VCaP (cell line): ENCODE measurements at regions not wholly inside any gene's neighbourhood (a gene's known extent, or its start where the extent isn't known, plus 50 kb on each side); places are given as distances from the start of the nearest gene placed in this dataset.

ENCODE experiments used
- H3K27ac ChIP-seq: fragments of 450-650 bp; 2 replicates; pipeline ENCODE4 v1.5.1; 2017
- TF ChIP-seq, protein P1 (sequence below): fragments of 450-650 bp; conservative IDR thresholded peaks from 2 replicates; pipeline ENCODE4 v1.5.1; 2017; ENCODE audit warnings: mild to moderate bottlenecking, moderate library complexity

DNA sequence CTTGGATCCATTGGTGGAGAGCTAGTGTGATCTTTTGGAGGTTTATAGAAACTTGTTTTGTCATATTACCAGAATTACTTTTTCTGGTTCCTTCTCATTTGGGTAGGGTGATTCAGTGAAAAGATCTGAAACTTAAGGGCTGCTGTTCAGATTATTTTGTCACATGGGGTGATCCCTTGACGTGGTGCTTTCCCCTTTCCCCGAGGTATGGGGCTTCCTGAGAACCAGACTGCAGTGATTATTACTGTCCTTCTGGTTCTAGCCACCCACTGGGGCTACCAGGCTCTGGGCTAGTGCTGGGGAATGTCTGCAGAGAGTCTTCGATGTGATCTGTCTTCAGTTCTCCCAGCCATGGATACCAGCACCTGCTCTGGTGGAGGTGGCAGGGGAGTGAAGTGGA lies 1030.0 kb downstream of the GRM8 start:
- TF ChIP-seq, protein P1, sequence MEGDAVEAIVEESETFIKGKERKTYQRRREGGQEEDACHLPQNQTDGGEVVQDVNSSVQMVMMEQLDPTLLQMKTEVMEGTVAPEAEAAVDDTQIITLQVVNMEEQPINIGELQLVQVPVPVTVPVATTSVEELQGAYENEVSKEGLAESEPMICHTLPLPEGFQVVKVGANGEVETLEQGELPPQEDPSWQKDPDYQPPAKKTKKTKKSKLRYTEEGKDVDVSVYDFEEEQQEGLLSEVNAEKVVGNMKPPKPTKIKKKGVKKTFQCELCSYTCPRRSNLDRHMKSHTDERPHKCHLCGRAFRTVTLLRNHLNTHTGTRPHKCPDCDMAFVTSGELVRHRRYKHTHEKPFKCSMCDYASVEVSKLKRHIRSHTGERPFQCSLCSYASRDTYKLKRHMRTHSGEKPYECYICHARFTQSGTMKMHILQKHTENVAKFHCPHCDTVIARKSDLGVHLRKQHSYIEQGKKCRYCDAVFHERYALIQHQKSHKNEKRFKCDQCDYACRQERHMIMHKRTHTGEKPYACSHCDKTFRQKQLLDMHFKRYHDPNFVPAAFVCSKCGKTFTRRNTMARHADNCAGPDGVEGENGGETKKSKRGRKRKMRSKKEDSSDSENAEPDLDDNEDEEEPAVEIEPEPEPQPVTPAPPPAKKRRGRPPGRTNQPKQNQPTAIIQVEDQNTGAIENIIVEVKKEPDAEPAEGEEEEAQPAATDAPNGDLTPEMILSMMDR, result no peak
- no peak overlapping the region for H3K27ac ChIP-seq

DNA sequence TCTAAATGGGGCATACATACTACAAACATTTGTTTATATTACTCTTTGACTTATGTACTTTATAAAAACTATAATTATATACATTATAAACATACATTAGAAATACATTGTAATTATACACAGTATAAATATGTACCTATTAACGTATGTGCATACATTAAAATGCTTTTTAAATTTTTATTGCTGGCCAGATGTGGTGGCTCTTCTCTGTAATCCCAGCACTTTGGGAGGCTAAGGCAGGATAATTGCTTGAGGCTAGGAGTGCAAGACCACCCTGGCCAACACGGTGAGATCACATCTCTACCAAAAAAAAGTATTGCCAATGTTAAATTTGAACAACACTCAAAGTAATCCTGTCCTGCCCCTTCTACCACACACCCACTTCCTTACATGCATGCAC lies 1037.0 kb downstream of the GRM8 start:
- TF ChIP-seq, protein P1, result no peak
- no peak overlapping the region for H3K27ac ChIP-seq

DNA sequence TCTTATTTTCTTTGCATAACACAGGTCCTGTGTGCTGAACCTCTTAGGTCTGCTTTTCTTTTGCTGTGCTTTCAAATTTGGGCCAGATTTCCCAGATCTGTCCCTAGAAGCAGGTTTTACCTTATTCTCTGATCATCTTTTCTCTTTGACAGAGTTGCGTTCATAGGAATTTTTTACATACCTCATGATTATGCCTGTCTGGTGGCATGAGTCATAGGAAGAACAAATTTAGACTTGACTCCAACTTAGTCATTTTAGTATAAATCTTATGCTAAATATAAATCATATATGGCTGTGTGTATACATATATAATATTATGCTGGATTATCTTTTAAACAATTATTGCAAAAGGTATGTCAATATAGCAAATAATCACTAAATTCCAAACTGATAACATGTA lies 1038.9 kb downstream of the GRM8 start:
- H3K27ac ChIP-seq, result no peak overlapping the region
- TF ChIP-seq, protein P1, result no peak

DNA sequence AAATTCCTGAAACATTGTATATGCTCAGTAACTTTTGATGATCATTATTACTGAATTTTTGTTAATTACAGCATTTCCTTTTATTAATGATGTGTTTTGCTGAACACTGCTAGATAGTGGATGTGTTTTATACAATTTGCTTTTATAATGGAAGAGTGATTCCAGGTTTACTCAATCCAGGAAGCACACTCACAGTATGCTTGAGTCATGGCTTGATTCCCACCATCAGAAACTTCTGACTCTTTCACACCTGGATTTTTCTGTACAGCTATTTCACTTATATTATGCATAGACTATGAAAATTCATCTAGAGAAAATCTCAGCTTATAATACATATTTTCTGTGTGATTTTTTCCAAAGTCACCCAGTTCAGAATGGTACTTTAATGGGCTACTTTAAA lies 1040.9 kb downstream of the GRM8 start:
- no peak overlapping the region for H3K27ac ChIP-seq
- TF ChIP-seq, protein P1, result no peak

DNA sequence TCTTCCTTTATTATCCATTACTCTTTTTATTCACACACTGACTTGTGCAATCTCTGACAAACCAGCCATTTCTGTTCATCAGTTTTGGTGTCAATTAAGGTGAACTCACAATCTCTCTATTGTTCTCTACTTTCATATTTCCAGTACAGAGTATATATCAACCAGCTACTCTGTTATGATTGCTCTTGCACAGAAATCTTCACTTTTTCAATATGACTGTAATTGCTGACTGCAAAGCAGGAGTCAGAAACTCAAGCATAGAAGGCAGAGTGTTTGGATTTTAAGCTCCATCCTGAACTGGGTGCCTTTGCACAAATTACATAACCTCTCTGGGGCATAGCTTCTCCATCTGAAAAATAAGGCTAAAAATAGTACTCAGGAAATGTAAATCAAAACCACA lies 1042.0 kb downstream of the GRM8 start:
- H3K27ac ChIP-seq, result no peak overlapping the region
- TF ChIP-seq, protein P1, result no peak

DNA sequence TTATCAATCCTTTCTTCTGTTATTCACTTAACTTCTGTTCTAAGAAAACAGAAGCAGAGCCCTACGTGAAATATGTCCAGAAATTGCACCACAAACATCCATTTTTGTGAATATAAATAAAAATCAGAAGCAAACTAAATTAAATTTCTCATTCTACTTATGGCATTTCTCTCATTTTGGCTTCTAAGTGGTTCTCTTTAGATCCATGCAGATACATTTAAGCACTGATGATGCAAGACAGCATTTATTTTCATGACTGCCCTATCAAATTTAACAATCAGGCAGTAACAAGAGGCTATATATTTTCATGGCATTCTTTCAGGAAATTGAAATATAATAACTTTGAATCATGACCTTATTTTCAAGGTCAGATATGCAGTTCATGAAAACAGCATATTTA lies 1049.6 kb downstream of the GRM8 start:
- TF ChIP-seq, protein P1, result no peak

DNA sequence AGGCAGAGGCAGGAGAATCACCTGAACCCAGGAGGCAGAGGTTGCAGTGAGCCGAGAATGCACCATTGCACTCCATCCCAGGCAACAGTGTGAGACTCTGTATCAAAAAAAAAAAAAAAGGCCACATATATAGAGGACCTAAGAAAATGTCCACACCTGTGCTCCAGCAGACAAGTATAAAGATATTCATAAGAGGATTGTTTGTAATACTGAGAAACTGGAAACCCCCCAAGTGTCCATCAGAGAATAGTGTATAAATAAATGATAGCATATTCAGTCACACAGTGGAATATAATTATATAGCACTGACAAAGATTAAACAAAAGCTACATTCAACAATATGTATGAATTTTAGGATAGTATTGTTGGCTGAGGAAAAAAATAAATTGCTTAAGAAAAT lies 1050.6 kb downstream of the GRM8 start:
- H3K27ac ChIP-seq, result no peak overlapping the region
- TF ChIP-seq, protein P1, result no peak

More for the DNA sequence above, 1049.6 kb downstream of the GRM8 start:
- H3K27ac ChIP-seq, result no peak overlapping the region

DNA sequence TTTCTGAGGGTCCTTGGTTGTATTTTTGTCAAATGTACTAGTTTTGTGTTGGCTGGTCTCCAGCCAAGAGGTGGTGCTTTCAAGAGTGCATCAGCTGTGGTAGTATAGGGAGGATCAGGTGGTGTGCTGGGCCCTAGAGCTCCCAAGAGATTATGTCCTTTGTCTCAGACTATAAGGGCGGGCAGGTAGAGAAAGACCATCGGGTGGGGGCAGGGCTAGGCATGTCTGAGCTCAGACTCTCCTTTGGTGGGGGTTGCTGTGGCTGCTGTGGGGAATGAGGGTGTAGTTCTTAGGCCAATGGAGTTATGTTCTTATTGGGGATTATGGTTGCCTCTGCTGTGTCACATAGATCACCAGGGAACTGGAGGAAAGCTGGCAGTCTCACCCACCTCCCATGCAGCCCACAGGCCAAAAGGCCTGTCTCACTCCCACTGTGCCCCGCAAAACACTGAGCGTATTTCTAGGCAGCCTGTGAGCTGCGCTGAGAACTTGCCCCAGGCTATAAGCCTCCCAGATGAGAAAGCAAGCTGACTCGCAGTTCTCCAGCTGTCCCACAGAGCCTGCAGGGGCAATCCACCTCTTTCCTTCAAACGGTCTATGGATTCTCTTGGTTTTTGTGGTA lies 1066.7 kb downstream of the GRM8 start:
- TF ChIP-seq, protein P1, result no peak
- no peak overlapping the region for H3K27ac ChIP-seq
